Common myeloid progenitor, CD34-positive (primary cell): ENCODE measurements at regions not wholly inside any gene's neighbourhood (a gene's known extent, or its start where the extent isn't known, plus 50 kb on each side); places are given as distances from the start of the nearest gene placed in this dataset.
"Not testable (repeated sequence)": the region's sequence is repeated elsewhere in the genome, so short reads cannot be mapped to it uniquely, and the experiment has no call there.

Experiments used
- CTCF ChIA-PET: fragments of 350-600 bp; sonication (Branson Sonifier 250); formaldehyde crosslinking; loops from one replicate; lab custom pipeline; 2021; ENCODE audit warnings: antibody characterized with exemption; lab: Charles Lee
- POLR2A ChIA-PET: fragments of 350-600 bp; sonication (Branson Sonifier 250); formaldehyde crosslinking; loops from one replicate; lab custom pipeline; 2021; ENCODE audit warnings: antibody characterized with exemption; lab: Charles Lee
- DNase-seq, 3 donors: peaks; one replicate each; pipeline versions ENCODE4 v3.0.0 to v3.0.0-alpha.2; 2013
- H3K27ac ChIP-seq, 2 experiments: 1 replicate in 1 of 2; 2 replicates in 1 of 2; pipeline ENCODE4 v1.7.0; 2013; ENCODE audit warnings: inconsistent platforms in 2 of 2, low read length in 2 of 2, mild to moderate bottlenecking in 2 of 2, low read depth in 1 of 2, moderate library complexity in 1 of 2; ENCODE audit not compliant: severe bottlenecking in 2 of 2, insufficient read depth in 1 of 2, poor library complexity in 1 of 2
- H3K27me3 ChIP-seq, 5 experiments: replicated peaks in 2 of 5; 1 replicate in 3 of 5; 2 replicates in 2 of 5; pipeline versions ENCODE4 v1.6.1 to v1.7.0; 2013; ENCODE audit warnings: low read length in 4 of 5, mild to moderate bottlenecking in 2 of 5, moderate library complexity in 2 of 5, inconsistent platforms in 1 of 5; ENCODE audit not compliant: insufficient read depth in 5 of 5, control insufficient read depth in 4 of 5
- H3K36me3 ChIP-seq, 4 experiments: 1 replicate in 2 of 4; 2 replicates in 2 of 4; pipeline versions ENCODE4 v1.6.1 to v1.7.0; 2013; ENCODE audit warnings: low read length in 3 of 4, control low read depth in 1 of 4, mild to moderate bottlenecking in 1 of 4; ENCODE audit not compliant: control insufficient read depth in 4 of 4, insufficient read depth in 4 of 4
- H3K4me1 ChIP-seq, 4 experiments: 1 replicate in 3 of 4; 2 replicates in 1 of 4; pipeline versions ENCODE4 v1.6.1 to v1.7.1; 2013; ENCODE audit warnings: low read length in 3 of 4, mild to moderate bottlenecking in 3 of 4, control low read depth in 1 of 4, inconsistent platforms in 1 of 4, moderate library complexity in 1 of 4; ENCODE audit not compliant: control insufficient read depth in 4 of 4, insufficient read depth in 4 of 4; ENCODE audit errors: control extremely low read depth in 1 of 4
- H3K4me3 ChIP-seq, 7 experiments: 1 replicate in 4 of 7; 2 replicates in 3 of 7; pipeline versions ENCODE4 v1.5.1 to v1.7.0; 2013; ENCODE audit warnings: mild to moderate bottlenecking in 7 of 7, low read length in 6 of 7, moderate library complexity in 6 of 7, inconsistent platforms in 2 of 7, low read depth in 2 of 7, control low read depth in 1 of 7; ENCODE audit not compliant: insufficient read depth in 4 of 7, control insufficient read depth in 1 of 7; ENCODE audit errors: extremely low read depth in 1 of 7
- H3K9me3 ChIP-seq, 5 experiments: 1 replicate in 4 of 5; 2 replicates in 1 of 5; pipeline versions ENCODE4 v1.6.1 to v1.7.1; 2013; ENCODE audit warnings: low read length in 4 of 5, mild to moderate bottlenecking in 2 of 5, inconsistent platforms in 1 of 5, low read depth in 1 of 5, moderate library complexity in 1 of 5; ENCODE audit not compliant: control insufficient read depth in 4 of 5, insufficient read depth in 2 of 5; ENCODE audit errors: control extremely low read depth in 1 of 5
- WGBS: methylation state at CpG from one replicate; pipeline ENCODE4 v1.1.5; 2013; ENCODE audit not compliant: insufficient coverage; 5-methylcytosine and 5-hydroxymethylcytosine counted together

DNA sequence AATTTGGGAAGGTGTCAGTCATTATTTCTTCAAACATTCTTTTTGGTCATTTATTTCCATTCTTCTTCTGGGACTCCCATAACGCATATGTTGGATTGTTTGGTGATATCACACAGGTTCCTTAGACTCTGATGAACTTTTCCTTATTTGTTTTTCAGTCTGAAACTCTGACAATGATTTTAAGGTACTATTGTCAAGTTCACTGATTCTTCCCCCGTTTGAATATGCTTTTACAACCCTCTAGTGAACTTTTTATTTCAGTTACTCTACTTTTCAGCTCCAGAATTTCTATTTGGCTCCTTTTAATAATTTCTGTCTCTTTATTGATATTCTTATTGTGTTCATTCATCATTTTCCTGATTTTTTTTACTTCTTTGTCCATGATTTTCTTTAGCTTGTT lies 92.5 kb upstream of the RORB start:
- CTCF ChIA-PET: no interaction called here
- POLR2A ChIA-PET: no interaction called here
- H3K4me3 ChIP-seq: no peak overlapping the region

DNA sequence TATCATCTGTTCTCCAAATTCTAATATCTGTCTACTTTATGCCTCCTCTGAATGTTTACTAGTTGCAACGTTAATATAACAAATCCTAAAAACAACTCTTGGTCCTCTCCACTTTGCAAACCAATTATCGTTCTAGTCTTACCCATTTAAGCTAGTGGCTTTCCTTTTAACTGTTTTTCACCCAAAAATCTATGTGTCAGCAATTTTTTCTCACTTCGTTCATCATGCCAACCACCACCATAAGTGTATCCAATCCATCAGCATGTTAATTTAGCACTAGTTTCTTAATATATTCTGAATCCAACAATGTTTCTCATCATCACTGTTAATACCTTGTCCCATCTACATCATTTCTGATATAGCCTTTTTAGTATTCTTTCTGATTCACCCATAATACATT lies 90.0 kb upstream of the RORB start:
- no peaks in the 10 kb centered on the region for H3K36me3 ChIP-seq
- H3K27ac ChIP-seq: no peak overlapping the region
- POLR2A ChIA-PET: no interaction called here
- CTCF ChIA-PET: no interaction called here
- peaks cover 0 to 13% (median 5%) of the 10 kb centered on the region in 5 experiments for H3K9me3 ChIP-seq
- H3K4me3 ChIP-seq: no peak overlapping the region
- WGBS: 100% methylated on average over 3 of the region's 3 CpGs
- no peak for DNase-seq
- H3K27me3 ChIP-seq: no peaks in the 10 kb centered on the region
- no peaks in the 10 kb centered on the region for H3K4me1 ChIP-seq

More for the DNA sequence above, 92.5 kb upstream of the RORB start:
- Histone ChIP-seq H3K4me1 (no peaks in the 10 kb centered on the region), H3K9me3 (peaks cover 0 to 13% (median 5%) of the 10 kb centered on the region in 5 experiments), H3K27me3 (no peaks in the 10 kb centered on the region), H3K36me3 (no peaks in the 10 kb centered on the region), H3K27ac (no peak overlapping the region)
- no CpG with 5 or more reads among the region's 2 CpGs for WGBS
- DNase-seq: no peak

DNA sequence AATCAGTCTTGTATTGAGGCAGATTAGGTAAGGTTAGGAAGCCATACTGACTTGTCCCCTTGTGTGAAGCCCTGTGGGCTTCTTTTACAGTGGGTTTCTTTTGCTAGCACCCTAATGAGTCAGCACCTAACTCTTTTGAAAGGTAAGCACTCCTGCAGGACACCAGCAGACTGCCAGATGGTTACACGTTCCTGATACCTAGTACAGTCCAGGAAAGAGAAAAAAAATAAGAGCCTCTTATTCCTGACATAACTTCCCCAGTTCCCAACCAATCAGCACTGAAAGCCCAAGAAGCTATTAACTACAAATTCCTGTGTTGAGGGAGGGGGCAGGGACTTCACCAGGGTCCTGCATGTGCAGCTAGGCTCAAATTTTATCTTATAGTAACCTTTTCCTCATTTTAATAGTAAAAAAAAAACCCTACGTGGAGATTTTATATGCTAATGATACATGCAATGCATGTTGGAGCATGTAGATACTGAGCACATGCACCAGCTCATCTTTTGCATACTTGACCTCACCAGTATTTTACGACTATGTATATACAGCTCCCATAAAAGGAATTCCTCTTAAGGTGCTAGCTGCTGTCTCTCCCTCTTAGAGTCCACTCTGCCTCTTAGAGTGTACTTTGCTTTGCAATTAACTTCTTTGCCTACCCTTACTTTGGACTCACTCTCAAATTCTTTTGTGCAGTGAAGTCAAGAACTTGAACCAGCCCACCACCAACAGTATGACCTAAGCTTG lies 84.7 kb upstream of the RORB start:
- Histone ChIP-seq H3K27ac (no peak overlapping the region), H3K36me3 (no peaks in the 10 kb centered on the region), H3K4me3 (no peak overlapping the region), H3K27me3 (peaks cover 0 to 3% (median 0%) of the 10 kb centered on the region in 5 experiments), H3K4me1 (no peaks in the 10 kb centered on the region), H3K9me3 (no peaks in the 10 kb centered on the region)
- ChIA-PET CTCF (interaction anchor here (0.6 kb wide), 1 partner anchor 1203 kb away, joined by 3 read pairs; no protein-coding TSS in a partner anchor), POLR2A (interaction anchor here (0.7 kb wide), 1 partner anchor 18 kb away, joined by 5 read pairs; no protein-coding TSS in a partner anchor)
- DNase-seq: no peak
- WGBS: 90% methylated on average over 2 of the region's 3 CpGs

DNA sequence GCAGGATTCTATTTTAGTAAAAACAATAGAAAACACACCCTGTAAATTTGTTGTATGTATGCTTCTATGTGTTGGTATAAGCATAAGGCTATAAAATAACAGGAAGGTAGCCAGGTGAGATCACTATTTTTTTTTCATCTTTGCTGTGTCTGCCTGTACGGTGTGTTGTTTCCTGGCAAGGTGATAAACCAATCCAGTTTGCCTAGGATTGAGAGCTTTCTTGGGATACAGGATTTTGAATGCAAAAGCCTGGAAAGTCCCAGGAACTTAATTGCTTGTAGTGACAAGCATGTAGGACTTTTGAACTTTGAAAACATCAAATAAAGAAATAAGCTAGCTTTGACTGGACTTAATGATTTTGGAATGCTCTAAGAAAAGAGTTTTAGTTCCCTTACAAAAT lies 83.3 kb upstream of the RORB start:
- no peak overlapping the region for H3K4me3 ChIP-seq
- CTCF ChIA-PET: no interaction called here
- peaks cover 0 to 3% (median 0%) of the 10 kb centered on the region in 5 experiments for H3K27me3 ChIP-seq
- DNase-seq: no peak
- H3K27ac ChIP-seq: no peak overlapping the region
- H3K9me3 ChIP-seq: no peaks in the 10 kb centered on the region
- no peaks in the 10 kb centered on the region for H3K4me1 ChIP-seq
- POLR2A ChIA-PET: no interaction called here
- no peaks in the 10 kb centered on the region for H3K36me3 ChIP-seq
- WGBS: 80% methylated on average over 1 of the region's 1 CpG

DNA sequence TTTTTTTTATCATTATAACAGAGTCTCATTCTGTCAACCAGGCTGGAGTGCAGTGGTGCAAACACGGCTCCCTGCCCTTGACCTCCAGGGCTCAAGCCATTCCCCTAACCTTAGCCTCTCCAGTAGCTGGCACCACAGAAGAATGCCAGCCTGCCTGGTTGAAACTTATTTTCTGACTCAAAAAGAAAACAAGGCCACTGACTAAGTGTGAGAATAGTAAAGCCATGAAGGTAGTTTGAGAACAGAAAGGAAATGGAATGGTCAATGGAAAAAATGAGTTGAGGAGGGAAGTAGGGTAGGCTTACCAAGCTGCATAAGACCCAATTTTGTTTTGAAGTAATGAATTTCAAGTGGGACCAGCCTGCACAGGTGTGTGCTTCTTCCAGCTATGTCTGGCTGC lies 82.8 kb upstream of the RORB start:
- Histone ChIP-seq H3K27me3 (peaks cover 0 to 3% (median 0%) of the 10 kb centered on the region in 5 experiments), H3K36me3 (no peaks in the 10 kb centered on the region), H3K4me3 (no peak overlapping the region), H3K4me1 (no peaks in the 10 kb centered on the region), H3K27ac (no peak overlapping the region), H3K9me3 (no peaks in the 10 kb centered on the region)
- ChIA-PET CTCF (no interaction called here), POLR2A (no interaction called here)
- WGBS: 100% methylated on average over 1 of the region's 1 CpG
- DNase-seq: no peak

DNA sequence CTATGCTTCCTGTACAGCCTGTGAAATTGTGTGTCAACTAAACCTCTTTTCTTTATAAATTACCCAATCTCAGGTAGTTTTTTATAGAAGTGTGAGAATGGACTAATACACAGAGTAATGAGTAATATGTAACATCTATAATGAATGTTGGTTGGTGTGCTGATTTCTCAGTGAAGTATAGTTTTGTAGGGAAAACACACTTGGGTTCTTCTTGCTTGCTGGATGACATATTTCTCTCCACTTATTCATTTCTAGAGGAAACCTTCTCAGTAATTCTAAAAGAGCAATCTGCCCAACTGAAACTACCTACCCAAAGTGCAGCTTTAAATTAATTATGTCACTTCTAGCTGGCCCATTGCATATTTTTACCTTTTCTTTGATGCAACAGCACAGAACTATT lies 81.1 kb upstream of the RORB start:
- CTCF ChIA-PET: interaction anchor here (1.6 kb wide), 1 partner anchor 12 kb away, joined by 3 read pairs; no protein-coding TSS in a partner anchor
- H3K9me3 ChIP-seq: no peaks in the 10 kb centered on the region
- POLR2A ChIA-PET: no interaction called here
- H3K27me3 ChIP-seq: peaks cover 0 to 3% (median 0%) of the 10 kb centered on the region in 5 experiments
- no peaks in the 10 kb centered on the region for H3K4me1 ChIP-seq
- no peak for DNase-seq
- H3K36me3 ChIP-seq: no peaks in the 10 kb centered on the region
- H3K4me3 ChIP-seq: no peak overlapping the region
- H3K27ac ChIP-seq: no peak overlapping the region

DNA sequence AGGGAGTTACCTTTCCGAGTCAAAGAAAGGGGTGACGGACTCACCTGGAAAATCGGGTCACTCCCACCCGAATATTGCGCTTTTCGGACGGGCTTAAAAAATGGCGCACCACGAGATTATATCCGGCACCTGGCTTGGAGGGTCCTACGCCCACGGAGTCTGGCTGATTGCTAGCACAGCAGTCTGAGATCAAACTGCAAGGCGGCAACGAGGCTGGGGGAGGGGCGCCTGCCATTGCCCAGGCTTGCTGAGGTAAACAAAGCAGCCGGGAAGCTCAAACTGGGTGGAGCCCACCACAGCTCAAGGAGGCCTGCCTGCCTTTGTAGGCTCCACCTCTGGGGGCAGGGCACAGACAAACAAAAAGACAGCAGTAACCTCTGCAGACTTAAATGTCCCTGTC lies 72.6 kb upstream of the RORB start:
- CTCF ChIA-PET: not testable (repeated sequence)

More for the DNA sequence above, 72.6 kb upstream of the RORB start:
- H3K36me3 ChIP-seq, DNase-seq, H3K4me3 ChIP-seq, POLR2A ChIA-PET, H3K27me3 ChIP-seq, H3K9me3 ChIP-seq, H3K27ac ChIP-seq, H3K4me1 ChIP-seq: not testable (repeated sequence)
- 97% methylated on average over 14 of the region's 16 CpGs for WGBS
